DOHH2 (cell line): ENCODE measurements at regions not wholly inside any gene's neighbourhood (a gene's known extent, or its start where the extent isn't known, plus 50 kb on each side); places are given as distances from the start of the nearest gene placed in this dataset.

ENCODE experiments used
- EZH2phosphoT487 ChIP-seq: fragments of 200-600 bp; sonication (generic); IDR thresholded peaks from 2 replicates; pipeline ENCODE4 v1.6.1; 2017; ENCODE audit warnings: borderline replicate concordance, mild to moderate bottlenecking, antibody characterized with exemption, low read length, moderate library complexity, mixed read lengths
- TF ChIP-seq, protein P1 (sequence below): fragments of 200-600 bp; sonication (generic); IDR thresholded peaks from one replicate; pipeline ENCODE4 v1.5.1; 2014; ENCODE audit warnings: antibody characterized with exemption, mild to moderate bottlenecking, low read depth, low read length; ENCODE audit not compliant: poor library complexity, severe bottlenecking

GRCh38 chr1:228684607-228685006 is 50.7 kb upstream of the RHOU start:
- TF ChIP-seq, protein P1, sequence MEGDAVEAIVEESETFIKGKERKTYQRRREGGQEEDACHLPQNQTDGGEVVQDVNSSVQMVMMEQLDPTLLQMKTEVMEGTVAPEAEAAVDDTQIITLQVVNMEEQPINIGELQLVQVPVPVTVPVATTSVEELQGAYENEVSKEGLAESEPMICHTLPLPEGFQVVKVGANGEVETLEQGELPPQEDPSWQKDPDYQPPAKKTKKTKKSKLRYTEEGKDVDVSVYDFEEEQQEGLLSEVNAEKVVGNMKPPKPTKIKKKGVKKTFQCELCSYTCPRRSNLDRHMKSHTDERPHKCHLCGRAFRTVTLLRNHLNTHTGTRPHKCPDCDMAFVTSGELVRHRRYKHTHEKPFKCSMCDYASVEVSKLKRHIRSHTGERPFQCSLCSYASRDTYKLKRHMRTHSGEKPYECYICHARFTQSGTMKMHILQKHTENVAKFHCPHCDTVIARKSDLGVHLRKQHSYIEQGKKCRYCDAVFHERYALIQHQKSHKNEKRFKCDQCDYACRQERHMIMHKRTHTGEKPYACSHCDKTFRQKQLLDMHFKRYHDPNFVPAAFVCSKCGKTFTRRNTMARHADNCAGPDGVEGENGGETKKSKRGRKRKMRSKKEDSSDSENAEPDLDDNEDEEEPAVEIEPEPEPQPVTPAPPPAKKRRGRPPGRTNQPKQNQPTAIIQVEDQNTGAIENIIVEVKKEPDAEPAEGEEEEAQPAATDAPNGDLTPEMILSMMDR: no peak
- no peak for TF ChIP-seq EZH2phosphoT487
